ENCODE measurements at regions not wholly inside any gene's neighbourhood (a gene's known extent, or its start where the extent isn't known, plus 50 kb on each side); places are given as distances from the start of the nearest gene placed in this dataset.

DNA sequence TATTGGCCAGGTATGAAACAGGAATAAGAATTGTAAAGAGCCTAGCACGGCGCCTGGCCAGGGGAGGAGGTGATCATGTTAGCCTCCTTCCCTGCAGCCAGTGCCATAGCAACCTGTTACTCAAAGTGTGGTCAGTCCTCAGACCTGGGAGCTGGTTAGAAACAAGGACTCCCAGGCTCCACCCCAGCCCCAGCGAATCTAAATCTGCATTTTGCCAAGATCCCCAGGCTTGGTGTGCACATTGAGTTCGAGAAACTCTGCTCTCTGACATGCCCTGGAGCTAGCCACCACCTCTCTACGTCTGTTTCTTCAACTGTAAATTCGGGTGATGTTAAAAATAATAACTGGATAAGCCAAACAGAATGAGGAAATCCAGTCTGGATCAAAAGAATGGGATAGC lies 56.1 kb upstream of the ALX4 start:
- no peak for DNase-seq (ENCODE audit: low read depth in 1 of 2, low spot score in 1 of 2)
- TF ChIP-seq, protein P1, sequence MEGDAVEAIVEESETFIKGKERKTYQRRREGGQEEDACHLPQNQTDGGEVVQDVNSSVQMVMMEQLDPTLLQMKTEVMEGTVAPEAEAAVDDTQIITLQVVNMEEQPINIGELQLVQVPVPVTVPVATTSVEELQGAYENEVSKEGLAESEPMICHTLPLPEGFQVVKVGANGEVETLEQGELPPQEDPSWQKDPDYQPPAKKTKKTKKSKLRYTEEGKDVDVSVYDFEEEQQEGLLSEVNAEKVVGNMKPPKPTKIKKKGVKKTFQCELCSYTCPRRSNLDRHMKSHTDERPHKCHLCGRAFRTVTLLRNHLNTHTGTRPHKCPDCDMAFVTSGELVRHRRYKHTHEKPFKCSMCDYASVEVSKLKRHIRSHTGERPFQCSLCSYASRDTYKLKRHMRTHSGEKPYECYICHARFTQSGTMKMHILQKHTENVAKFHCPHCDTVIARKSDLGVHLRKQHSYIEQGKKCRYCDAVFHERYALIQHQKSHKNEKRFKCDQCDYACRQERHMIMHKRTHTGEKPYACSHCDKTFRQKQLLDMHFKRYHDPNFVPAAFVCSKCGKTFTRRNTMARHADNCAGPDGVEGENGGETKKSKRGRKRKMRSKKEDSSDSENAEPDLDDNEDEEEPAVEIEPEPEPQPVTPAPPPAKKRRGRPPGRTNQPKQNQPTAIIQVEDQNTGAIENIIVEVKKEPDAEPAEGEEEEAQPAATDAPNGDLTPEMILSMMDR (IDR thresholded peaks at IDR 0.05; ENCODE audit: insufficient read depth, low read length), result no peak
- TF ChIP-seq GABPA (IDR thresholded peaks at IDR 0.05; ENCODE audit: low read depth), result no peak
- TF ChIP-seq, protein P2, sequence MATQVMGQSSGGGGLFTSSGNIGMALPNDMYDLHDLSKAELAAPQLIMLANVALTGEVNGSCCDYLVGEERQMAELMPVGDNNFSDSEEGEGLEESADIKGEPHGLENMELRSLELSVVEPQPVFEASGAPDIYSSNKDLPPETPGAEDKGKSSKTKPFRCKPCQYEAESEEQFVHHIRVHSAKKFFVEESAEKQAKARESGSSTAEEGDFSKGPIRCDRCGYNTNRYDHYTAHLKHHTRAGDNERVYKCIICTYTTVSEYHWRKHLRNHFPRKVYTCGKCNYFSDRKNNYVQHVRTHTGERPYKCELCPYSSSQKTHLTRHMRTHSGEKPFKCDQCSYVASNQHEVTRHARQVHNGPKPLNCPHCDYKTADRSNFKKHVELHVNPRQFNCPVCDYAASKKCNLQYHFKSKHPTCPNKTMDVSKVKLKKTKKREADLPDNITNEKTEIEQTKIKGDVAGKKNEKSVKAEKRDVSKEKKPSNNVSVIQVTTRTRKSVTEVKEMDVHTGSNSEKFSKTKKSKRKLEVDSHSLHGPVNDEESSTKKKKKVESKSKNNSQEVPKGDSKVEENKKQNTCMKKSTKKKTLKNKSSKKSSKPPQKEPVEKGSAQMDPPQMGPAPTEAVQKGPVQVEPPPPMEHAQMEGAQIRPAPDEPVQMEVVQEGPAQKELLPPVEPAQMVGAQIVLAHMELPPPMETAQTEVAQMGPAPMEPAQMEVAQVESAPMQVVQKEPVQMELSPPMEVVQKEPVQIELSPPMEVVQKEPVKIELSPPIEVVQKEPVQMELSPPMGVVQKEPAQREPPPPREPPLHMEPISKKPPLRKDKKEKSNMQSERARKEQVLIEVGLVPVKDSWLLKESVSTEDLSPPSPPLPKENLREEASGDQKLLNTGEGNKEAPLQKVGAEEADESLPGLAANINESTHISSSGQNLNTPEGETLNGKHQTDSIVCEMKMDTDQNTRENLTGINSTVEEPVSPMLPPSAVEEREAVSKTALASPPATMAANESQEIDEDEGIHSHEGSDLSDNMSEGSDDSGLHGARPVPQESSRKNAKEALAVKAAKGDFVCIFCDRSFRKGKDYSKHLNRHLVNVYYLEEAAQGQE (IDR thresholded peaks at IDR 0.05; ENCODE audit: insufficient replicate concordance, low read depth), result no peak
- no peak for TF ChIP-seq SPI1 (IDR thresholded peaks at IDR 0.05; ENCODE audit: borderline replicate concordance, low read depth)
- no peak for TF ChIP-seq POLR2AphosphoS5 (IDR thresholded peaks at IDR 0.05; ENCODE audit: low read depth)
- no peak overlapping the region for H3K27ac ChIP-seq (replicated peaks)
- no peak overlapping the region for H3K4me3 ChIP-seq (replicated peaks; ENCODE audit: insufficient read depth, low read length)
- H3K27me3 ChIP-seq (ENCODE audit: insufficient read depth, poor library complexity, severe bottlenecking), result no peaks in the 10 kb centered on the region

DNA sequence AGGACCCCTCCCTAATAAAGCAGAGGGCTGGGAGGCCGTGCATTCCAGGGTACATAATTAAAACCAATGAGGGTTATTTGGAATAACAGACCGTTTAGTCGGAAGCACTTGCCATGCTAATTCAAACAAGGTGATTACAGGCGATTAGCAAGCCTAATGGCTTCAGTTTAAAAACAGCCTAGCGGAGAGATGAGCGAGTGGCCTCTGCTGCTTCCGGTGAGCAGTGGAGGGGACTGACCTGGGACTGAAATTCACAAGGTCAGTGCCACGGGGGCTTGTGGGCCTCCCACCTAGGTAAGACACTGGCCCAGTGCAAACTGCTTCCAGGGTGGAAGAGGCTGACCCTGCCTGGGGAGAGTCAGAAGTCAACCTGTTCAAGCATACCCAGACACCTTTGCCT lies 56.8 kb upstream of the ALX4 start:
- Histone ChIP-seq H3K4me3 (replicated peaks; ENCODE audit: insufficient read depth, low read length) (no peak overlapping the region), H3K27ac (replicated peaks) (no peak overlapping the region), H3K27me3 (ENCODE audit: insufficient read depth, poor library complexity, severe bottlenecking) (no peaks in the 10 kb centered on the region)
- DNase-seq (ENCODE audit: low read depth in 1 of 2, low spot score in 1 of 2), result no peak
- TF ChIP-seq SPI1 (IDR thresholded peaks at IDR 0.05; ENCODE audit: borderline replicate concordance, low read depth), result no peak
- TF ChIP-seq GABPA (IDR thresholded peaks at IDR 0.05; ENCODE audit: low read depth), result no peak
- TF ChIP-seq POLR2AphosphoS5 (IDR thresholded peaks at IDR 0.05; ENCODE audit: low read depth), result no peak
- TF ChIP-seq, protein P2 (IDR thresholded peaks at IDR 0.05; ENCODE audit: insufficient replicate concordance, low read depth), result no peak
- TF ChIP-seq, protein P1 (IDR thresholded peaks at IDR 0.05; ENCODE audit: insufficient read depth, low read length), result no peak

DNA sequence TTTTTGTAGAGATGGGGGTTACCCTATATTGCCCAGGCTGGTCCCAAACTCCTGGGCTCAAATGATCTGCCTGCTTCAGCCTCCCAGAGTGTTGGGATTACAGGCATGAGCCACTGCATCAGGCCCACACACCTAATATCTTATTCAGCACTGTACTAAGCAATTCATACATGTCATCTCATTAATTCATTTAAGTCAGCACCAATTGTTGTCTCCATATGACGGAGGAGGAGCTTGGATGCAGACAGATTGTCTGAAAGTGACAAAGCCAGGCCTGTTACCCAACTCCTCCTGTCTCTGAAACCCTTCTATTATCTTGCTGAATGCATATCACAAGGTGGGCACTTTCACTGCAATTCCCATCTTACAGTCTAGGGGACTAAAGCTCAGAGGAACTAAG lies 57.5 kb upstream of the ALX4 start:
- TF ChIP-seq, protein P2 (IDR thresholded peaks at IDR 0.05; ENCODE audit: insufficient replicate concordance, low read depth), result no peak
- no peaks in the 10 kb centered on the region for H3K27me3 ChIP-seq (ENCODE audit: insufficient read depth, poor library complexity, severe bottlenecking)
- no peak overlapping the region for H3K4me3 ChIP-seq (replicated peaks; ENCODE audit: insufficient read depth, low read length)
- no peak overlapping the region for H3K27ac ChIP-seq (replicated peaks)
- DNase-seq (ENCODE audit: low read depth in 1 of 2, low spot score in 1 of 2), result no peak

DNA sequence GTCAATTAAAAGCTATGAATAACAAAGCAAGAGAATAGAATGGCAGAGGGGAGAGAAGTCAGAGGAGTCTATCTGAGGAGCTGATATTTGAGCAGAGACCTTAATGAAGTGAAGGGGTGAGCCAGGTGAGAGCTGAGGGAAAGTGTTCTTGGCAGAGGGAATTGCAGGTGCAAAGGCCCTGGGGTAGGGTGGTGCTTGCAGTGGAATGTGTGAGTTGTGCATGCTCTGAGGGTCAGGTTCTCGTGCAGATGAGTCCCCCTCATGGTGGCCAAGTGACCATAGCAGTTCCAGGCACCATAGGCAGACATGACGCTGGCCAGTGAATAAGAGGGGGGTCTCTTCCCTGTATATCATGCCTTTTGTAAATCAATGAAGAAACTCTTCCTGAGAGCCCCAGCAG lies 58.9 kb upstream of the ALX4 start:
- no peak for DNase-seq (ENCODE audit: low read depth in 1 of 2, low spot score in 1 of 2)
- Histone ChIP-seq H3K27ac (replicated peaks) (no peak overlapping the region), H3K4me3 (replicated peaks; ENCODE audit: insufficient read depth, low read length) (no peak overlapping the region), H3K27me3 (ENCODE audit: insufficient read depth, poor library complexity, severe bottlenecking) (no peaks in the 10 kb centered on the region)
- TF ChIP-seq, protein P1 (IDR thresholded peaks at IDR 0.05; ENCODE audit: insufficient read depth, low read length), result no peak
- TF ChIP-seq POLR2AphosphoS5 (IDR thresholded peaks at IDR 0.05; ENCODE audit: low read depth) (no peak), GABPA (IDR thresholded peaks at IDR 0.05; ENCODE audit: low read depth) (no peak), SPI1 (IDR thresholded peaks at IDR 0.05; ENCODE audit: borderline replicate concordance, low read depth) (no peak)
- TF ChIP-seq, protein P2 (IDR thresholded peaks at IDR 0.05; ENCODE audit: insufficient replicate concordance, low read depth), result no peak

Data from HL-60 (cell line).